ENCODE measurements at regions not wholly inside any gene's neighbourhood (a gene's known extent, or its start where the extent isn't known, plus 50 kb on each side); places are given as distances from the start of the nearest gene placed in this dataset.

DNA sequence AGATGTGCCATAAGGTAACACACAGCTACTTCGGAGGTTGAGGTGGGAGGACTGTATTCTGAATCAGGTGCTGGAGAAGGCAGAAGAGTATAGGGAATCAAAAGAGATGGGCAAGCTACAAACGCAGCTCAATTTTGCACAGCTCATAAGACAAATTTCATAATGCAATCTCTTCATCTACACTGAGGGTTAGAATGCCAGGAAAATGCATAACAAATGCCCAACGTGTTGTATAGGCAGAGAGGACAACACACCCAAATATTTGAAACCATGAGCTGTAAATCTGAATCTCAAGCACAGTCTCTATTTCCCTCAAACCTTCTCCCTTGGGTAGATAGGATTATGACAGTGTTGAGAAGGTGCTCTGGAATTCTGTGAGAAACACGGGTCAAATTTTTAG is 263.1 kb upstream of the FOXN3 start:
- no peak for DNase-seq (ENCODE audit: extremely low spot score, unreplicated experiment)
- Mint-ChIP-seq H3K4me3 (no peak overlapping the region), H3K4me1 (ENCODE audit: unreplicated experiment) (peaks cover 13% of the 10 kb centered on the region), H3K27ac (no peak overlapping the region), H3K36me3 (no peaks in the 10 kb centered on the region), H3K27me3 (no peaks in the 10 kb centered on the region), H3K9me3 (no peaks in the 10 kb centered on the region)
- TF ChIP-seq, protein P1, sequence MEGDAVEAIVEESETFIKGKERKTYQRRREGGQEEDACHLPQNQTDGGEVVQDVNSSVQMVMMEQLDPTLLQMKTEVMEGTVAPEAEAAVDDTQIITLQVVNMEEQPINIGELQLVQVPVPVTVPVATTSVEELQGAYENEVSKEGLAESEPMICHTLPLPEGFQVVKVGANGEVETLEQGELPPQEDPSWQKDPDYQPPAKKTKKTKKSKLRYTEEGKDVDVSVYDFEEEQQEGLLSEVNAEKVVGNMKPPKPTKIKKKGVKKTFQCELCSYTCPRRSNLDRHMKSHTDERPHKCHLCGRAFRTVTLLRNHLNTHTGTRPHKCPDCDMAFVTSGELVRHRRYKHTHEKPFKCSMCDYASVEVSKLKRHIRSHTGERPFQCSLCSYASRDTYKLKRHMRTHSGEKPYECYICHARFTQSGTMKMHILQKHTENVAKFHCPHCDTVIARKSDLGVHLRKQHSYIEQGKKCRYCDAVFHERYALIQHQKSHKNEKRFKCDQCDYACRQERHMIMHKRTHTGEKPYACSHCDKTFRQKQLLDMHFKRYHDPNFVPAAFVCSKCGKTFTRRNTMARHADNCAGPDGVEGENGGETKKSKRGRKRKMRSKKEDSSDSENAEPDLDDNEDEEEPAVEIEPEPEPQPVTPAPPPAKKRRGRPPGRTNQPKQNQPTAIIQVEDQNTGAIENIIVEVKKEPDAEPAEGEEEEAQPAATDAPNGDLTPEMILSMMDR (conservative IDR thresholded peaks at IDR 0.05), result no peak

DNA sequence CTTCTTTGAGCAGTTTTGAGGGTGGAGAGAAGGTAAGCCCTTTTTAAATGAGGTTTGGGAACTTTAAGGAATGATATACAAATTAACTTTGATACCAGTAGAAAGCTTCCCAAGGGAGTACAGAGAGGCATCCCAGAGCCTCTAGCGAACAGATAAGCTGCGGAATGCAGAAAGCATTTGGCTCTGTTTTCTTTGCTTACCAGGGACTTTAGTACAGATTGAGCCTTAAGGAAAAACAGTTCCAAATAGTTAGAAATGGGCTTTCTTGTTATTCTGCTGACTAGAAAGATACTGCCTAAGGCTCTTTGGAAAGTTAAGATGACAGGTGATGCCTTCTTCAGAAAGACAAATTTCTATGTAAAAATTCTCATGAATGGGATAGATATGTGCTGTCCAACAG is 261.7 kb upstream of the FOXN3 start:
- DNase-seq (ENCODE audit: extremely low spot score, unreplicated experiment), result no peak
- TF ChIP-seq, protein P1 (conservative IDR thresholded peaks at IDR 0.05), result no peak
- Mint-ChIP-seq H3K9me3 (no peaks in the 10 kb centered on the region), H3K27ac (no peak overlapping the region), H3K4me3 (no peak overlapping the region), H3K4me1 (ENCODE audit: unreplicated experiment) (peaks cover 13% of the 10 kb centered on the region), H3K36me3 (no peaks in the 10 kb centered on the region), H3K27me3 (no peaks in the 10 kb centered on the region)

DNA sequence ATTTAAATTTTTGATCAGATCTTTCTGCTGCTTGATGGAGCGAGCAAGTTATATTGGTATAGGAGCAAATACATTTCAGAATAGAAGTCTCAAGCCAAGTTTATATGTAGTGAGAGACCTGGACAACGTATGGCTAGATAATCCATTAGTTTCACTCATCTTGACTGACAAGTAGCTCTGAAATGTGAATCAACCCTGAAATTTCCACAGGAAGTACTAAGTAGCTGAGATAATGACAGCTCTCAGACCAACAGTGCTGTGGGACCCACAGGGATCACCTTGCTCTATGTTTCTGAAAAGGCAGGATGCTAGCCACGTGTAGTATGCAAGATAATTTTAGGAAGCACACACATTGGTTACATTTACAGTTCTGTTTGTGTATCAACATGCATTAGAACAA is 258.6 kb upstream of the FOXN3 start:
- Mint-ChIP-seq H3K27ac (no peak overlapping the region), H3K9me3 (no peaks in the 10 kb centered on the region), H3K4me1 (ENCODE audit: unreplicated experiment) (peaks cover 17% of the 10 kb centered on the region), H3K4me3 (no peak overlapping the region), H3K36me3 (no peaks in the 10 kb centered on the region), H3K27me3 (no peaks in the 10 kb centered on the region)
- no peak for DNase-seq (ENCODE audit: extremely low spot score, unreplicated experiment)
- TF ChIP-seq, protein P1 (conservative IDR thresholded peaks at IDR 0.05), result no peak

DNA sequence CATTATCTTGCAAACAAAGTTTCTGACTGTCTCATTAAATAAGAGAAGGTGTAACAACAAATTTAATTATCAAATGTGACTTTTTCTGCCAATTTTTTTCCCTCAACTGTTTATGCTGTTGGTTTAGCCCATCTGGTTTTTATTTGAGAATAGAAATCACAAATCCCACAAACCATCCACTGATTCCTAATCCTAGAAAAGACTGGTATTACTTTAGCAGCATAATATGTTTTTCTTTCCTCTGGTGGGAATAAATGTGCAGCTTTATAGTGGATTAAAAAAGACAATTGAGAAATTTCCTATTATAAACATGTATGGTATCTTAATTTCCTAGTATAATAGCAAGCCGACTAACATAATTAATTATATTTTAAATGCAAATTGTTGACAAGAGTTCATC is 257.9 kb upstream of the FOXN3 start:
- peaks cover 17% of the 10 kb centered on the region for H3K4me1 Mint-ChIP-seq (ENCODE audit: unreplicated experiment)
- no peaks in the 10 kb centered on the region for H3K27me3 Mint-ChIP-seq
- TF ChIP-seq, protein P1 (conservative IDR thresholded peaks at IDR 0.05), result no peak
- no peak overlapping the region for H3K27ac Mint-ChIP-seq
- no peaks in the 10 kb centered on the region for H3K9me3 Mint-ChIP-seq
- no peak for DNase-seq (ENCODE audit: extremely low spot score, unreplicated experiment)
- no peak overlapping the region for H3K4me3 Mint-ChIP-seq
- H3K36me3 Mint-ChIP-seq, result no peaks in the 10 kb centered on the region

DNA sequence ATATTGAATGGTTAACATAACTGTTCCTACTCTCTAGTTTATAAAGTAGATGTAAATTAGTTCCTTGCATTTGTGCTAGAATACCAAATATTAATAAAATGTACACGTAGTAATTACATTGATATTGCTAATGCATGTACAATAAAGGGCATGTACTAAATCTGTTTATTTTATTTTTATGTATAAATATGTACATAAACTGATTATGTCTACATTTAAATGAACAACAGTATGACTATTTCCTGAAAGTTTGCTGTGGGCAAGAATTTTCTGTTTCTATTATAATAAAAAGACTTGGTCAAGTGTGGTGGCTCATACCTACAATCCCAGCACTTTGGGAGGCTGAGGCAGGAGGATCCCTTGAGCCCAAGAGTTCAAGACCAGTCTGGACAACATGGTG is 257.2 kb upstream of the FOXN3 start:
- no peak for DNase-seq (ENCODE audit: extremely low spot score, unreplicated experiment)
- Mint-ChIP-seq H3K27me3 (no peaks in the 10 kb centered on the region), H3K9me3 (no peaks in the 10 kb centered on the region), H3K27ac (no peak overlapping the region), H3K36me3 (no peaks in the 10 kb centered on the region), H3K4me3 (no peak overlapping the region), H3K4me1 (ENCODE audit: unreplicated experiment) (peaks cover 17% of the 10 kb centered on the region)
- TF ChIP-seq, protein P1 (conservative IDR thresholded peaks at IDR 0.05), result no peak
